22Rv1 (cell line): ENCODE measurements at regions not wholly inside any gene's neighbourhood (a gene's known extent, or its start where the extent isn't known, plus 50 kb on each side); places are given as distances from the start of the nearest gene placed in this dataset.

Experiments
- ZFX ChIP-seq: fragments of 450-650 bp; IDR thresholded peaks from 2 replicates; pipeline ENCODE4 v1.6.1; 2017; ENCODE audit warnings: antibody characterized with exemption, borderline replicate concordance
- TF ChIP-seq, protein P1 (sequence below): fragments of 450-650 bp; IDR thresholded peaks from 2 replicates; pipeline ENCODE4 v1.5.1; 2017; ENCODE audit warnings: mild to moderate bottlenecking

DNA sequence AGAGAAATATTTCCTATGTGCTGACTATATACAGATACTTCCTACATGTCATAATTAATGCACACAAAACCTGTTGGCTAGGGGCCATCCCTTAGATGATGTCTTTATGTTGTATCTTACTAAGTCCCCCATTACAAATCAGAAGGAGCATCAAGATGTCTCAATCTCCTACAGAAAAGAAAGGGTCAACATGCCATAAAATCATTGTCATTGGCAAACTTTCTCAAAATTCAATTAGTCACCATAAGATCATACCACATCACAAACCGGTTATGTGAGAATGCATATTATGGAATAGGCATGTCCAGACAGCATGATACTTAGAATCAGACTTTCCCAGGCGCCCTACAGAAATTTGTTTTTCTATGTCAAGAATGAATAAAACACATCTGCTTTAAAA is 175.2 kb upstream of the TET2 start:
- TF ChIP-seq, protein P1, sequence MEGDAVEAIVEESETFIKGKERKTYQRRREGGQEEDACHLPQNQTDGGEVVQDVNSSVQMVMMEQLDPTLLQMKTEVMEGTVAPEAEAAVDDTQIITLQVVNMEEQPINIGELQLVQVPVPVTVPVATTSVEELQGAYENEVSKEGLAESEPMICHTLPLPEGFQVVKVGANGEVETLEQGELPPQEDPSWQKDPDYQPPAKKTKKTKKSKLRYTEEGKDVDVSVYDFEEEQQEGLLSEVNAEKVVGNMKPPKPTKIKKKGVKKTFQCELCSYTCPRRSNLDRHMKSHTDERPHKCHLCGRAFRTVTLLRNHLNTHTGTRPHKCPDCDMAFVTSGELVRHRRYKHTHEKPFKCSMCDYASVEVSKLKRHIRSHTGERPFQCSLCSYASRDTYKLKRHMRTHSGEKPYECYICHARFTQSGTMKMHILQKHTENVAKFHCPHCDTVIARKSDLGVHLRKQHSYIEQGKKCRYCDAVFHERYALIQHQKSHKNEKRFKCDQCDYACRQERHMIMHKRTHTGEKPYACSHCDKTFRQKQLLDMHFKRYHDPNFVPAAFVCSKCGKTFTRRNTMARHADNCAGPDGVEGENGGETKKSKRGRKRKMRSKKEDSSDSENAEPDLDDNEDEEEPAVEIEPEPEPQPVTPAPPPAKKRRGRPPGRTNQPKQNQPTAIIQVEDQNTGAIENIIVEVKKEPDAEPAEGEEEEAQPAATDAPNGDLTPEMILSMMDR: no peak
- no peak for TF ChIP-seq ZFX
